ENCODE measurements at regions not wholly inside any gene's neighbourhood (a gene's known extent, or its start where the extent isn't known, plus 50 kb on each side); places are given as distances from the start of the nearest gene placed in this dataset.
"Not testable (repeated sequence)": the region's sequence is repeated elsewhere in the genome, so short reads cannot be mapped to it uniquely, and the experiment has no call there.

DNA sequence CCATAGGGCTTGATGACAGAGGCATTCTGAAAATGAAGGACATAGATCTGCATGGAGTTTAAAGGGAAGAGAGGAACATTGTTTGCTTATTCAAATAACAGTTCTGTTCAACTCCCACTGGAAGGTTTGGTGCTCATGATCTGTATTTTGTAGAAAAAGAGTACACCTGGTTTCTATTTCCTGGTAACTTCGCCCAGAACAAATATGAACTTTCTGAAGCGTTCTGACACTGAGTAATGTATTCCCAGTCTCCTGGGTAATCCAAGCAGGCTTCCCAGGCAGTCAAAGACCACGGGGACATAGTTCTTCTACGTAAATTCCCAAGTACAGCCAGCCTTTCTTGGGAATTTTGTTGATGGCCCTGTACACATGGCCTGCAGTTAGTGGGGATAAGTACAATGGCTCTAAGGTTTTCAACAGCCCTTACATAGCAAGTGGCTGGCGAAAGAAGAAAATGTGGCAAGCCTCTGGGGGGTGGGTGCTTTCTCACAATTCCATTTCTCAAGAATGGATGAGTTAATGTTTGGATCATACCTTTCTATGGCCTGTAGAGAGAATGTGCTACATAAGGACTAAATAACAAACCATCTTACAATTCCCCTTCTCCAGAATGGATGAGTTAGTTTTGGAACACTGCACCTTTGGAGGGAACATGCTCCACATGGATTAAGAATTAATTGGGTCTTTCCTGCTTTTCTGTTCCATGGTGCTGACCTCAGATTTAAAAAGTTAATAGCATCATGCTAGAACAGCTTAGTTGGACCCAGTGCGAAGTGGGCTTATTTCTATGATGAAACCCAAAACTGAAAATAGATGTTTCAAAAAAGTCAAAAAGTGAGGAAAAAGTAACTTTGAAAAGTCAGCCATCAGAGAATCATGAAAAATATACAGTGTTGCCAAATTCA, 52.7 kb downstream of the COL6A6 start:
- no peak for DNase-seq

DNA sequence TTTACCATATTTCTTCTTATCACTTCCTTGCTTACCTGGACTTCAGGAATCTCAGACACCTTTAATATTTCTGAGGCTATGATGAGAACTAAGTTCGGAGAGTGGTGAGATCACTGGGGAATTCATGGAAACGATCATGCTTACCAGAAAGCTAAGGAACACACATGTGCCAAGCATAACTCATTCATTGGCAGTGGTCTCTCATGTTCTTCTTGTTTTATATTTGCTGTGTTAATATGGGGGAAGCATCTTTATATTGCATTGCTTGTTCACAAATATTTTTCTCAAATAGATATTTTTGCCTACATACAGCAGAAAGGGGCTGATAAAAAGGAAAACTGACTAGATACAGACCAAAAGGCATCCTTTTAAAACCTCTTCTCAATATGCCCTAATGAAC, 55.8 kb downstream of the COL6A6 start:
- DNase-seq = no peak

DNA sequence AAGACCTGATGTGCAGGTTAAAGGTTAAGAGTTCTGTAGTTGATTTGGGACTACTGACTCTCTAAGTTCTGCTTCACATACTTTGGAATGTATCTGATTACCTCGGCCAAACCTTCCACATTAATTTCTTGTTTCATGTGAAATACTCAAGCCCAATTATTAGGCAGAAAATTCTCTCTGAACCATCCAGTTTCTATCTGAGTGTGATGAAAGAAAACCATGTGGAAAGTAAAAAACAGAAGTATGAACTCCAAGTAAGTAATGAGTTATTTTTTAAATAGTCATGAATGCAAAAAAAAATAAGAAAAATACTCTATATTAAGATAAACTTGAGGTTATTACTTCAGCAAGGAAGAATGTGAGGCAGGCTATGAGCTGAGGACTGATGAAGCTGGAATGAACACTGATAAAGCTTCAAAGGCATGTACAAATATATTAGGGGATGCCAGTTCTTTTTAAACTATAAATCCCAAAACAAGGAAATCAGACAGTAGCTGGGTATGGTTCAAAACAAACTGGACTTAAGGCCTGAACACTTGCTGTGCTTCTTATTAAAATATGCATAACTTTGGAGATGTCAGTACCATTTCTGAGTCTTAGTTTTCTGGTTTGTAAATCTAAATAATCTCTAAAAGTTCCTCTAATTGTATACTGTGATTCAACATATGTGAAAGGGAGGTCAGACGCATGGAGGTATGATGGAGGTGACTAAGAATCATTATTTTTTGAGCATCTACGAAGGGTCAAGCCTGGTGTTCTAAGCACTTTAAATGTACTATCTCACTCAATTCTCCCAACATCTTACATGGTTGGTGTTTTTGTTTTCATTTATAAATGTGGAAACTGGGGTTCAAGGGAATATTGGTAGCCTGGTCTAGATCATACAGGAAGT, 59.6 kb downstream of the COL6A6 start:
- DNase-seq = no peak

DNA sequence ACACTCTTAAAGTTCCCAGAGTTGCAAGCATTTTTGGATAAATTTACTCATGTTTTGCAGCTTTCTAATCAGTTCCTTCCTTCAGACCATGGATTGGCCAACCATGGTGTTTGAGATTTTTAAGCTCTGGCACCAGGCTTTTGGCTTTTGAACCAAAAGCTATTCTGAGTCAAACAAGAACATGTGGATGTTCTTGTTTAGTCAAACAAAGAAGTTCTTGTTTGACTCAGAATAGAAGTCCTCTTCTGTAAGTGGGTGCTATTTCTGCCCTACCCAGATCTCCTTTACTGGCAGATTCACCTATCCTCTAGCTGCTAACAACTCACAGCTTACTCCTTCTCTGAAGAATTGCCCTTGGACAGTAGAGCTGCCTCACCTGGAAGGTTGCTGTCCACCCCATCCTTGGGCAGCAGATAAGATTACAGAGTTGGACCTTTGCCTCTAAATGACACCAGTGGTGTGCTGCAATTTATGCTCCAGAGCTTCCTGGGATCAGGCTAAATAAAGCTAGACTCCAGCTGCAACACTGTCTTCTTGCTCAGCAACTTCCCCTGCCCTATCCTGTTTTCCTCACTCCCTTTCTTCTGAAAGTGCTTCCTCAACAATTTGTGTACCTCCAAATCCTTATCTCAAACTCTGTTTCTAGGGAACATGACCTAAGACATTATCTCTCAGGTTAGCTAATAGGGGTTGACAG, 65.6 kb downstream of the COL6A6 start:
- DNase-seq = no peak

DNA sequence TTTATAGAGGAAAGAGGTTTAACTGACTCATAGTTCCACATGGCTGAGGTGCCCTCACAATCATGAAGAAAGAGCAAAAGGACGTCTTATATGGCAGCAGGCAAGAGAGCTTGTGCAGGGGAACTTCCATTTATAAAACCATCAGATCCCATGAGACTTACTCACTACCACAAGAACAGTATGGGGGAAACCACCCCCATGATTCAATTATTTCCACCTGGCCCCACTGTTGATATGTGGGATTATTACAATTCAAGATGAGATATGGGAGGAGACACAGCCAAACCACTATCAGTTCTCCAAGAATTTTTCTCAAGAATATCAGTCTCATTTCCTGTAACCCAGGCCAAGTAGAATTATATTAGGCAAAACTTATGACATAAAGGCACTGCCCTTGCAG, 77.8 kb downstream of the COL6A6 start:
- DNase-seq = not testable (repeated sequence)

DNA sequence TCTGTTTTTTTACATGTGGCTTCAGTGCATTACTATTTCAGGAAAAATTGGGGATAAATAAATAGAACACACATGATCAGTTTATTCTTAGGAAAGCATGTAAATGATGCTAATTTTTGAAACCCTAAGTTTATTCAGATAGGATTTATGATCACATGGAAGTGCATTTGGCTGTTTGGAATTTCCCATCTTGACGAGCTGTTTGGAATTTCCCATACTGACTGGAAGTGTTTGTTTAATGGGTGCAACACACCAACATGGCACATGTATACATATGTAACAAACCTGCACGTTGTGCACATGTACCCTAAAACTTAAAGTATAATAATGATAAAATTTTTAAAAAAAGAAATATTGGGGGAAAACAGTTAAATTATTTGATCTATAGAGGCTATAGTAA, 79.5 kb downstream of the COL6A6 start:
- no peak for DNase-seq

DNA sequence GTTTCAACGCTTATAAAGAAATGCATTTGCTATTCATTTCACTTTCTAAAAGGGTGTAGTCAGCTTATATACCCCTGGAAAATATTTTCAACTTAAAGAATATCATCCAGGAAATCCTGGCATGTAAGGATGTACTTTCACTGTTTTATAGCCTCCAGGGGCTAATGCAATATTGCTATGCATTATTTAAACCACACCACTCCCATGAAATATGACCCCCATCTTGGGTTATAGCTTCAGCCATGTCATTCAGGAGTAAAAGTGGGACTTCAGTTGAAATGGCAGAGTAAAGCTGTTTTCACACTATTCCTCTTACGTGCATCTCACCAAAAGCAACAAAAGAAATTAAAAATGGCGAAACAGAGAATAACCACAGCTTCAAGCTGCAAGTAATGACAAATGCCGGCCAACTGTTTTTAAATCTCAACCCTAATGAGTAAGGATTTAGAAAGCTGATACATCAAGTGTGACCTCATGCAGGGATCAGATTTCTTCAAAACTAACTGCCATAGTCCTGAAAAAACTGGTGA, 84.5 kb downstream of the COL6A6 start:
- DNase-seq = no peak

DNA sequence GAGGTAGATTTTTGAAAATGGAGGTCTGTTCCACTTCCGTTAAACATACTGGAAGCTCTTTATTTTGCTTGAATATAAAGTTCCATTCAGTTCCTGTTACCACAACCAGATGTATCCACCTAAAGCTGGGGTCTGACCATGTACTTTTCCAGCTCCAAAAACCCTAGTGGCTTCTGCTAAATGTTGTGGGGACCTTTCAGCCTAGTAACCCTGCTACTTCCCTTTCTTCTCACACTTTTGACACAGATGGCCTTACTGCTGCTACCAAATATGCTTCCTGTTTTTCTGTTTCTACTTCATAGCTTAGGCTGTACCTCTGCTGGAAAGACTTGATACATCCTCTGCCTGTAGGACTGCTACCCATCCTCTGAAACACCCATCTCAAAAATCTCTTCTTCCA, 87.8 kb downstream of the COL6A6 start:
- DNase-seq = peak in 2 of 4 experiments; percentile 9 to 24

DNA sequence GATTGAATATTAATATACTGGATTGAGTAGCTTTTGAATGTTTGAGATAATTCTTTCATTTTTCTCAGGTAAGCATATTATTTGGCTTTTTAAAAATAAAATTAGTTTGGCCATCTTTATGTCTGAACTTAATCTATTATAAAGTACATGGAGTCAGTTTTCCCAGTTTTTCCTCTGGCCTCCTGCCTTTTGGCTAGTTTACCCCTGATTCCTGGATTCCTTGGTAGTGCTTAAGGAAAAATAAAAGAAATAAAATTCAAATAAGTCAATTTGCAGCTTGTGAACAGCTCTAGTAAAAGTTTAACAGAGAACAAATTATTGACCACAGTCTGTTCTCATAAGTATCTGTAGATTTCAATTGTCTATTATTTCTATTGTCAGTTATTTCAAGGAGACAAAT, 89.4 kb downstream of the COL6A6 start:
- no peak for DNase-seq

DNA sequence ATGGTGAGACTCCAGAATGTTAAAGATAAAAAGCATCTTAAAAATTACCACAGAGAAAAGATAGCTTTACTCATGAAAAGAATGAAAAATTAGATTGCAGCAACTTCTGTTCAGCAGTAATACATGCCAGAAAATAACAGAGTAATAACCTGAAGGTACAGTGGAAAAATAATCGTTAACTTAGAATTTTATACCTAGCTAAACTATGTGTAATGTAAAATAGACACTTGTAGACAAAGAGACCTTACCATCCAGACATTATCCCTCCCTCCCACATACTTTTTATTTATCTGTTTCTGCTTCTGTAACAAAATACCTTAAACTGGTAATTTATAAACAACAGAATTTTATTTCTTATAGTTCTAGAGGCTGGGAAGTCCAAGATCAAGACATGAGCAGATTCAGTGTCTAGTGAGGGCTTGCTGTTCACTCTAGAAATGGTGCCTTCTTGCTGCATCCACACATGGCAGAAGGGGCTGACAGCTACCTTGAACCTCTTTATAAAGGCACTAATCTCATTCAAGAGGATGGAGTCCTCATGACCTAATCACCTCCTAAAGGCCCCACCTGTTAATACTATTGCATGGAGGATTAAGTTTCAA, 90.7 kb downstream of the COL6A6 start:
- no peak for DNase-seq

DNA sequence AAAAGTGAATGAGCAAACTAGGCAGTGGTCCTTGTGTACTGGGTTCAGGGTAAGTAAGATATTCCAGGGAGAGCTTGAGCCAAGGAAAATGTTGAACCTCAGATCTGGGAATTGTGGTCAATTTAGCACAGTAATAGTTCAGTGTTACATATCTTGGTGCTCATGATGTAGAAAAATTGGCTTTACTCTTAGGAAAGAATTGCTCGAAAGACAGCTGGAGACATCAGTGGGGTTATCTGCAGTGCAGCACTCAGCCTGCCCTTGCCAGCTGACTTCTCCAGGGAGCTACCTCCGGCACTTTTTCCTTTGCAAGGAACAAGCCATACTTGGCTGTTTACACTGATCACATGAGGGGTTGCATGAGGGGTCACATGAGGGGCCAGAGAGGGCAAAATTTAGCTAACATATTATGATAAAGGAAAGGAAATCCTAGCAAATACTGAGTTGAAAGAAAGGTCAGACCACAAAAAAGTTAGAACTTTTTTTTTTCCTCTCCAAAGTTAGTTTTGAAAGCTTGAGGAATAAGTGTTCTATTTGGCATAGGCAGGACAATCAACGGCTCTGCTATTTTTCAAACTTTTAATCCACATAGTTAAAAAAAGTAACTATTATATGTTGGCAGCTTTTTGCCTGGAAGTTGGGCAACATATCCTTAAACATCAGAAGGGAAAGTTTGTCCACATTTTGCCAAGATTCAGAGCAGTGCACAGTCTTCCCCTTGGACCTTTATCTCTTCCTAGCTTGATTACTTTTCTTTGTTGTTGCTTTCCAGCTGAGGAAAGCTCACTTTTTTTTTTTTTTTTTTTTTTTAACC, 92.4 kb downstream of the COL6A6 start:
- DNase-seq = no peak

DNA sequence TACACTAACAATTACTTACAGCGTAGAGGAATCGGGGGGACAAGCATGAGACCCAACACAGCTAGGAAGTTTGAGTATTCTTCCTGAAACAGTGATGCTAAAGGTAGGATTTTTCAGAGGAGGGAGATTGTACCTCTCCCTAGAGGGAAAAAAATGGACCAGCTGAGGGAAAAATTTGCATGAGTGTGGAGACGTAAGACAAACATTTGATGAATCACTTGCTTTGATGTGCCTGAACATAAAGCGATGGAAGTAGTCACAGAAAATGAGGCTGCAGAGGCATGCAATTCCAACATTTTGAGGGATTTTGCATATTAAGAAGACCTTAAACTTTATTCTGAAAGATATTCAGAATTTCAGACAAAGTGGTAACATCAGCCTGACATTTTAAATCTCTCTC, 102.2 kb downstream of the COL6A6 start:
- no peak for DNase-seq

DNA sequence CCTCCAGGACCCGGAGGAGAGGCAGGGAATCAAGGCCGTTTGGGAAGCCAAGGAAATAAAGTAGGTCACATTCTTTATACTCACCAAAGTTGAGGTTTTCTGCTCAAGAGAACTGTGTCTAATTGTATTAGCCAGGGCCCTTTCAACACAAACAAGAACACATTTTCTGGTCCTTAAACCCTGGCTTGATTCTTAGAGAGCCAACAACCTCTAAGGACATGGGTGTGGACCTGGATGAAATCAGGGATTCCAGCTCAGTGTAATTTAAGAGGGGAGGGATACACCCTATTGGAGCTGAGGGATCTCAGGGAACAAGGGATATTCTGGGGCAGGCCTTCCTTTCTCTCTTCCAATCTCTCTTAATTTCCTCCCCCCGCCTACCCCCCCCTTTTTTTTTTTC, 104.8 kb downstream of the COL6A6 start:
- no peak for DNase-seq

DNA sequence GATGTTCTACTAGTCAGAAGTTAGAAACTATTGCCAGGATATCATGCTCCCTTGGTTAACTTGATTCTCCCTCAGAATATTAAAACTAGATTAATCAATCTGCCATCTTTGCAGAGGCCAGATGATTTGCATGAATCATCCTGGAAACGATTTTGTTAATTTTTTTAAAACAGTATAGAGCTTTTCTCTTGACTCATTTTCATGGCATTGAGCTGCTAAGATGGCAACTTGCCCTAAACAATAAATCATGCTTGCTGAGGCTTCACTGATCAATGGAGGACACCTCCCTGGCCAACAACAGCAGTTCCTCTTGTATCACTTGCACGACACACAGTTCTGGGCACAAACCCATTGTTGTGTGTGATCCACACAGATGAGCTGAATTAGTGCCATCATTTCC, 109.1 kb downstream of the COL6A6 start:
- no peak for DNase-seq

DNA sequence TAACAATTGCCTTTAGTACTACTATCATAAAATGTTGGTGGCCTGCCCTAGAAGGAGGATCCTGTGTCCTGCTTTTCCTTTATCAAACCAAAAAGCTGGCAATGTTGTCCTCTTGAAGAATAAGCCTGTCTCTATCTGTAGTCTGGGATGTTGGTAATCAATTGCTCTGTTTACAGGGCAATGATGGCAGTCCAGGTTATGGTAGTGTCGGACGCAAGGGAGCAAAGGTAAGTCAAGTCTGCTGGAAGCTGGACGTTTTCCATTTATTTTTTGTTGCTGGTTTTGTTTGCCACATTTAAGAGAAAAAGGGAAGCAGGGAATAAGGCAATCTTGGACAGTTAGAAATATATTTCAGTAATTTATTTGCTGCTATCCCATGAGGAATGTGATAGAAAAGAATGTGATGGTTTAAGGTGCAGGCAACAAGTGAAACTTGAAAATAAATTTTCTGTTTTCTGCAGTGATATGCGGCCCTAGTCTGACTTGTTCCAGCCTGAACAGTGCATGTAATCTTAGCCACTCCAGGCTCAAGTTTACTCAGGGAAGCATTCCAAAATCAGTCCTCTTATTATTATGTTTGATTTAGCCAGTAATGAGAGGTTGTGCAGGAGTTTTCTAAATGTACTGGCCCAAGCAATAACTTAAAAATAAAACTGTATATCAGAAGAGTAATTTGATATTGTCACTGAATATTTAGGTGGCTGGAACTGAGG, 110.3 kb downstream of the COL6A6 start:
- no peak for DNase-seq

DNA sequence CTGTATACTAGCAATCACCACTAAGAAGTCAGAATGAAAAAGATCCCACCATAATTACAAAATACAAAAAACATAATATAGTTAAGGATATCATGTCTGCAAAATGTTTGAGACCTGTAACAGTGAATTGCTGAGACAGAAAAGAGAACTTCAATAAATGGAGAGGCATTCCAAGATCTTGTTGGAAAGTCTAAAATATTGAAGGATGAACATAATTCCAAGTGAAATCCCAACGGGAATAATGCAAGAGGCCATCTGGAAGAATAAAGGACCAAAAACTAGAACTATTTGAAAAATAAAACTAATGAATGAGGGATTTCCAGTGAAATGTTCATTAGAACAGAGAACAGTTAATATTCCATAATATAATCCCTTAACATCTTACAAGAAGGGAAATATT, 110.9 kb downstream of the COL6A6 start:
- no peak for DNase-seq

Measured in suppressor macrophage (primary cell).